ENCODE measurements at regions not wholly inside any gene's neighbourhood (a gene's known extent, or its start where the extent isn't known, plus 50 kb on each side); places are given as distances from the start of the nearest gene placed in this dataset.
A peak's percentile ranks its signal among the peaks of the same experiment; 100 is the strongest.

DNA sequence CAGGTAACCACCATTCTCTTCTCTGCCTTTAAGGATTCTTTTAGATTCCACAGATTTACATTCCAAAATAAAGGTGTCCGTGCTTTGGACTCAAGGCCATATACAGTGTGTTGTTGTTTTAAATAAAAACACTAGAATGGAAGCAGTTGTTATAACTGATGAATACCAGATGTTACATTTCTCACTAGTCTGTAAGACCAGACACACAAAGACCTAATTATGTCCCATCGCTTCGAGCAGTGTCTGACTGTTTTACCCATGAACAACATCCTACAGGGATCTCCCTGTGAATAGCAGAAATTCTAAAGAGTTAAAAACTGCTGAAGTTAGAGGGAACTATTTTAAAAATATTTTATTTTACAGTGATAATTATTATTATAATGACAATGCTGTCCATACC is 574.7 kb upstream of the ZP4 start (continued):
- TF ChIP-seq, protein P1, sequence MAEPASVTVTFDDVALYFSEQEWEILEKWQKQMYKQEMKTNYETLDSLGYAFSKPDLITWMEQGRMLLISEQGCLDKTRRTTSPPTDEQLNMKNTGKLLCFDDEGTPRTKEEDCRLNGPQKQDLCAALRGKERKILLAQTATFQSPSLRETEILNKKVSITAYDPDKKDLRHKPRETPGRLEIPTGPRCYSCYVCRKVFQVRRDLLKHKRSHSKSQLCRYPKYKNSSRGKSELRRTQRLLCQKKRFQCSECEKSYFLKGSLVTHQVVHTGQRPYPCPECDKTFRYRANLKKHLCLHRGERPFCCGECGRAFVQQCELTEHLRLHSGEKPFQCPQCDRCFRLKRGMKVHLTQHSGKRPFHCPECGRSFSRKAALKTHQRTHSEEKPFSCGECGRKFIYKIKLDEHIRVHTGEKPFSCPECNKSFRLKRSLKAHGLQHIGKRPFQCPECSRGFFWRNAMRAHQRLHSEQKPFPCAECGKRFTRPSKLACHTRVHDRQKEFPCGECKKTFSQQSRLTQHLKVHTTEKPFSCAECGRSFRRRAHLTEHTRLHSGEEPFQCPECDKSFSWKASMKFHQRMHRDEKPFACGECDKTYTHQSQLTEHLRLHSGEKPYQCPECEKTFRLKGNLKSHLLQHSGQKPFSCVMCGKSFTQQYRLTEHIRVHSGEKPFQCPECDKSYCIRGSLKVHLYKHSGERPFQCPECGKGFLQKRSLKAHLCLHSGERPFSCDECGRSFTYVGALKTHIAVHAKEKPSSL (CRISPR knock-in tag; conservative IDR thresholded peaks at IDR 0.05), result no peak
- TF ChIP-seq, protein P2, sequence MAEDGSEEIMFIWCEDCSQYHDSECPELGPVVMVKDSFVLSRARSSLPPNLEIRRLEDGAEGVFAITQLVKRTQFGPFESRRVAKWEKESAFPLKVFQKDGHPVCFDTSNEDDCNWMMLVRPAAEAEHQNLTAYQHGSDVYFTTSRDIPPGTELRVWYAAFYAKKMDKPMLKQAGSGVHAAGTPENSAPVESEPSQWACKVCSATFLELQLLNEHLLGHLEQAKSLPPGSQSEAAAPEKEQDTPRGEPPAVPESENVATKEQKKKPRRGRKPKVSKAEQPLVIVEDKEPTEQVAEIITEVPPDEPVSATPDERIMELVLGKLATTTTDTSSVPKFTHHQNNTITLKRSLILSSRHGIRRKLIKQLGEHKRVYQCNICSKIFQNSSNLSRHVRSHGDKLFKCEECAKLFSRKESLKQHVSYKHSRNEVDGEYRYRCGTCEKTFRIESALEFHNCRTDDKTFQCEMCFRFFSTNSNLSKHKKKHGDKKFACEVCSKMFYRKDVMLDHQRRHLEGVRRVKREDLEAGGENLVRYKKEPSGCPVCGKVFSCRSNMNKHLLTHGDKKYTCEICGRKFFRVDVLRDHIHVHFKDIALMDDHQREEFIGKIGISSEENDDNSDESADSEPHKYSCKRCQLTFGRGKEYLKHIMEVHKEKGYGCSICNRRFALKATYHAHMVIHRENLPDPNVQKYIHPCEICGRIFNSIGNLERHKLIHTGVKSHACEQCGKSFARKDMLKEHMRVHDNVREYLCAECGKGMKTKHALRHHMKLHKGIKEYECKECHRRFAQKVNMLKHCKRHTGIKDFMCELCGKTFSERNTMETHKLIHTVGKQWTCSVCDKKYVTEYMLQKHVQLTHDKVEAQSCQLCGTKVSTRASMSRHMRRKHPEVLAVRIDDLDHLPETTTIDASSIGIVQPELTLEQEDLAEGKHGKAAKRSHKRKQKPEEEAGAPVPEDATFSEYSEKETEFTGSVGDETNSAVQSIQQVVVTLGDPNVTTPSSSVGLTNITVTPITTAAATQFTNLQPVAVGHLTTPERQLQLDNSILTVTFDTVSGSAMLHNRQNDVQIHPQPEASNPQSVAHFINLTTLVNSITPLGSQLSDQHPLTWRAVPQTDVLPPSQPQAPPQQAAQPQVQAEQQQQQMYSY (CRISPR knock-in tag; IDR thresholded peaks at IDR 0.05), result no peak
- no peak for TF ChIP-seq GABPB1 (CRISPR knock-in tag; IDR thresholded peaks at IDR 0.05)

DNA sequence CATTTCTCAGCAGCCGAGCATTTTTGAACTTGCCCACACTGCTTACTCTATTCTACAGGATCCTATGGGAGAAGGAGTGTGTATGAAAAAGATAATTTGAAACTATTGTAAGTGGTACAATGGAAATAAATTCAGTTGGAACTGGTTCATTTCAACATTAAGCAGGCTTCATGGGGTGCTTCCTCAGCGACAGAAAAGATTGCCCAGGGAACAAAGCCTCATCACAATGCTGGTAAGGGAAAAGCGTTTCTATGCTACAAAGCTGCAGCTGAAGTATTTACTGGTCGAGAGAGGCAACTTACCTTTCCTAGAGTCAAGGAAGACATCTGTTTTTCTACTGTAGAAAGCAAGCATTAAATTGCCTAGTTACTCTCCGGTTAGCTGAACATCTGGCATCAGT is 568.2 kb upstream of the ZP4 start:
- Mint-ChIP-seq H3K4me3 (no peak overlapping the region), H3K27ac (peak overlapping the region; percentile 91), H3K4me1 (peaks cover 23% of the 10 kb centered on the region), H3K27me3 (ENCODE audit: low read depth) (no peaks in the 10 kb centered on the region), H3K36me3 (peaks cover 7% of the 10 kb centered on the region), H3K9me3 (peaks cover 9% of the 10 kb centered on the region)
- ChIA-PET CTCF (no interaction called here), POLR2A (no interaction called here)
- TF ChIP-seq CREM (CRISPR knock-in tag; IDR thresholded peaks at IDR 0.05) (no peak), CREB1 (CRISPR knock-in tag; IDR thresholded peaks at IDR 0.05) (no peak), SMAD4 (CRISPR knock-in tag; IDR thresholded peaks at IDR 0.05) (no peak), GABPB1 (CRISPR knock-in tag; IDR thresholded peaks at IDR 0.05) (no peak), OVOL2 (CRISPR knock-in tag; IDR thresholded peaks at IDR 0.05; ENCODE audit: borderline replicate concordance) (no peak), JUN (CRISPR knock-in tag; IDR thresholded peaks at IDR 0.05) (no peak), SOX15 (CRISPR knock-in tag; IDR thresholded peaks at IDR 0.05) (no peak), RORB (CRISPR knock-in tag; IDR thresholded peaks at IDR 0.05) (no peak)
- TF ChIP-seq, protein P3, sequence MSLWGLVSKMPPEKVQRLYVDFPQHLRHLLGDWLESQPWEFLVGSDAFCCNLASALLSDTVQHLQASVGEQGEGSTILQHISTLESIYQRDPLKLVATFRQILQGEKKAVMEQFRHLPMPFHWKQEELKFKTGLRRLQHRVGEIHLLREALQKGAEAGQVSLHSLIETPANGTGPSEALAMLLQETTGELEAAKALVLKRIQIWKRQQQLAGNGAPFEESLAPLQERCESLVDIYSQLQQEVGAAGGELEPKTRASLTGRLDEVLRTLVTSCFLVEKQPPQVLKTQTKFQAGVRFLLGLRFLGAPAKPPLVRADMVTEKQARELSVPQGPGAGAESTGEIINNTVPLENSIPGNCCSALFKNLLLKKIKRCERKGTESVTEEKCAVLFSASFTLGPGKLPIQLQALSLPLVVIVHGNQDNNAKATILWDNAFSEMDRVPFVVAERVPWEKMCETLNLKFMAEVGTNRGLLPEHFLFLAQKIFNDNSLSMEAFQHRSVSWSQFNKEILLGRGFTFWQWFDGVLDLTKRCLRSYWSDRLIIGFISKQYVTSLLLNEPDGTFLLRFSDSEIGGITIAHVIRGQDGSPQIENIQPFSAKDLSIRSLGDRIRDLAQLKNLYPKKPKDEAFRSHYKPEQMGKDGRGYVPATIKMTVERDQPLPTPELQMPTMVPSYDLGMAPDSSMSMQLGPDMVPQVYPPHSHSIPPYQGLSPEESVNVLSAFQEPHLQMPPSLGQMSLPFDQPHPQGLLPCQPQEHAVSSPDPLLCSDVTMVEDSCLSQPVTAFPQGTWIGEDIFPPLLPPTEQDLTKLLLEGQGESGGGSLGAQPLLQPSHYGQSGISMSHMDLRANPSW (CRISPR knock-in tag; conservative IDR thresholded peaks at IDR 0.05; ENCODE audit: low read depth), result no peak
- TF ChIP-seq, protein P4, sequence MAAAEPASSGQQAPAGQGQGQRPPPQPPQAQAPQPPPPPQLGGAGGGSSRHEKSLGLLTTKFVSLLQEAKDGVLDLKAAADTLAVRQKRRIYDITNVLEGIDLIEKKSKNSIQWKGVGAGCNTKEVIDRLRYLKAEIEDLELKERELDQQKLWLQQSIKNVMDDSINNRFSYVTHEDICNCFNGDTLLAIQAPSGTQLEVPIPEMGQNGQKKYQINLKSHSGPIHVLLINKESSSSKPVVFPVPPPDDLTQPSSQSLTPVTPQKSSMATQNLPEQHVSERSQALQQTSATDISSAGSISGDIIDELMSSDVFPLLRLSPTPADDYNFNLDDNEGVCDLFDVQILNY (CRISPR knock-in tag; IDR thresholded peaks at IDR 0.05), result no peak
- TF ChIP-seq, protein P5, sequence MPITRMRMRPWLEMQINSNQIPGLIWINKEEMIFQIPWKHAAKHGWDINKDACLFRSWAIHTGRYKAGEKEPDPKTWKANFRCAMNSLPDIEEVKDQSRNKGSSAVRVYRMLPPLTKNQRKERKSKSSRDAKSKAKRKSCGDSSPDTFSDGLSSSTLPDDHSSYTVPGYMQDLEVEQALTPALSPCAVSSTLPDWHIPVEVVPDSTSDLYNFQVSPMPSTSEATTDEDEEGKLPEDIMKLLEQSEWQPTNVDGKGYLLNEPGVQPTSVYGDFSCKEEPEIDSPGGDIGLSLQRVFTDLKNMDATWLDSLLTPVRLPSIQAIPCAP (CRISPR knock-in tag; IDR thresholded peaks at IDR 0.05), result no peak
- TF ChIP-seq, protein P6, sequence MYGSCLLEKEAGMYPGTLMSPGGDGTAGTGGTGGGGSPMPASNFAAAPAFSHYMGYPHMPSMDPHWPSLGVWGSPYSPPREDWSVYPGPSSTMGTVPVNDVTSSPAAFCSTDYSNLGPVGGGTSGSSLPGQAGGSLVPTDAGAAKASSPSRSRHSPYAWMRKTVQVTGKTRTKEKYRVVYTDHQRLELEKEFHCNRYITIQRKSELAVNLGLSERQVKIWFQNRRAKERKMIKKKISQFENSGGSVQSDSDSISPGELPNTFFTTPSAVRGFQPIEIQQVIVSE (CRISPR knock-in tag; IDR thresholded peaks at IDR 0.05; ENCODE audit: borderline replicate concordance), result no peak
- TF ChIP-seq, protein P7, sequence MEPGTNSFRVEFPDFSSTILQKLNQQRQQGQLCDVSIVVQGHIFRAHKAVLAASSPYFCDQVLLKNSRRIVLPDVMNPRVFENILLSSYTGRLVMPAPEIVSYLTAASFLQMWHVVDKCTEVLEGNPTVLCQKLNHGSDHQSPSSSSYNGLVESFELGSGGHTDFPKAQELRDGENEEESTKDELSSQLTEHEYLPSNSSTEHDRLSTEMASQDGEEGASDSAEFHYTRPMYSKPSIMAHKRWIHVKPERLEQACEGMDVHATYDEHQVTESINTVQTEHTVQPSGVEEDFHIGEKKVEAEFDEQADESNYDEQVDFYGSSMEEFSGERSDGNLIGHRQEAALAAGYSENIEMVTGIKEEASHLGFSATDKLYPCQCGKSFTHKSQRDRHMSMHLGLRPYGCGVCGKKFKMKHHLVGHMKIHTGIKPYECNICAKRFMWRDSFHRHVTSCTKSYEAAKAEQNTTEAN (CRISPR knock-in tag; IDR thresholded peaks at IDR 0.05), result no peak
- TF ChIP-seq, protein P8, sequence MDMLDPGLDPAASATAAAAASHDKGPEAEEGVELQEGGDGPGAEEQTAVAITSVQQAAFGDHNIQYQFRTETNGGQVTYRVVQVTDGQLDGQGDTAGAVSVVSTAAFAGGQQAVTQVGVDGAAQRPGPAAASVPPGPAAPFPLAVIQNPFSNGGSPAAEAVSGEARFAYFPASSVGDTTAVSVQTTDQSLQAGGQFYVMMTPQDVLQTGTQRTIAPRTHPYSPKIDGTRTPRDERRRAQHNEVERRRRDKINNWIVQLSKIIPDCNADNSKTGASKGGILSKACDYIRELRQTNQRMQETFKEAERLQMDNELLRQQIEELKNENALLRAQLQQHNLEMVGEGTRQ (CRISPR knock-in tag; IDR thresholded peaks at IDR 0.05), result no peak
- TF ChIP-seq, protein P9, sequence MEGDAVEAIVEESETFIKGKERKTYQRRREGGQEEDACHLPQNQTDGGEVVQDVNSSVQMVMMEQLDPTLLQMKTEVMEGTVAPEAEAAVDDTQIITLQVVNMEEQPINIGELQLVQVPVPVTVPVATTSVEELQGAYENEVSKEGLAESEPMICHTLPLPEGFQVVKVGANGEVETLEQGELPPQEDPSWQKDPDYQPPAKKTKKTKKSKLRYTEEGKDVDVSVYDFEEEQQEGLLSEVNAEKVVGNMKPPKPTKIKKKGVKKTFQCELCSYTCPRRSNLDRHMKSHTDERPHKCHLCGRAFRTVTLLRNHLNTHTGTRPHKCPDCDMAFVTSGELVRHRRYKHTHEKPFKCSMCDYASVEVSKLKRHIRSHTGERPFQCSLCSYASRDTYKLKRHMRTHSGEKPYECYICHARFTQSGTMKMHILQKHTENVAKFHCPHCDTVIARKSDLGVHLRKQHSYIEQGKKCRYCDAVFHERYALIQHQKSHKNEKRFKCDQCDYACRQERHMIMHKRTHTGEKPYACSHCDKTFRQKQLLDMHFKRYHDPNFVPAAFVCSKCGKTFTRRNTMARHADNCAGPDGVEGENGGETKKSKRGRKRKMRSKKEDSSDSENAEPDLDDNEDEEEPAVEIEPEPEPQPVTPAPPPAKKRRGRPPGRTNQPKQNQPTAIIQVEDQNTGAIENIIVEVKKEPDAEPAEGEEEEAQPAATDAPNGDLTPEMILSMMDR (IDR thresholded peaks at IDR 0.05), result no peak
- DNase-seq (ENCODE audit: low spot score) (no peak), ATAC-seq (peak; percentile 78)
